ENCODE measurements at regions not wholly inside any gene's neighbourhood (a gene's known extent, or its start where the extent isn't known, plus 50 kb on each side); places are given as distances from the start of the nearest gene placed in this dataset.
A peak's percentile ranks its signal among the peaks of the same experiment; 100 is the strongest.

GRCh38 chr7:55280031-55280454 is 85.1 kb upstream of the LANCL2 start:
- TF ChIP-seq, protein P1, sequence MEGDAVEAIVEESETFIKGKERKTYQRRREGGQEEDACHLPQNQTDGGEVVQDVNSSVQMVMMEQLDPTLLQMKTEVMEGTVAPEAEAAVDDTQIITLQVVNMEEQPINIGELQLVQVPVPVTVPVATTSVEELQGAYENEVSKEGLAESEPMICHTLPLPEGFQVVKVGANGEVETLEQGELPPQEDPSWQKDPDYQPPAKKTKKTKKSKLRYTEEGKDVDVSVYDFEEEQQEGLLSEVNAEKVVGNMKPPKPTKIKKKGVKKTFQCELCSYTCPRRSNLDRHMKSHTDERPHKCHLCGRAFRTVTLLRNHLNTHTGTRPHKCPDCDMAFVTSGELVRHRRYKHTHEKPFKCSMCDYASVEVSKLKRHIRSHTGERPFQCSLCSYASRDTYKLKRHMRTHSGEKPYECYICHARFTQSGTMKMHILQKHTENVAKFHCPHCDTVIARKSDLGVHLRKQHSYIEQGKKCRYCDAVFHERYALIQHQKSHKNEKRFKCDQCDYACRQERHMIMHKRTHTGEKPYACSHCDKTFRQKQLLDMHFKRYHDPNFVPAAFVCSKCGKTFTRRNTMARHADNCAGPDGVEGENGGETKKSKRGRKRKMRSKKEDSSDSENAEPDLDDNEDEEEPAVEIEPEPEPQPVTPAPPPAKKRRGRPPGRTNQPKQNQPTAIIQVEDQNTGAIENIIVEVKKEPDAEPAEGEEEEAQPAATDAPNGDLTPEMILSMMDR (IDR thresholded peaks at IDR 0.05): peak in 3 of 4 experiments; percentile 53 to 71 (median 64)
- TF ChIP-seq POLR2AphosphoS5 (IDR thresholded peaks at IDR 0.05) (no peak), POLR2A (IDR thresholded peaks at IDR 0.05) (no peak), EP300 (IDR thresholded peaks at IDR 0.05) (no peak)

All from gastroesophageal sphincter (tissue), 3 donors.